HEK293 (cell line): ENCODE measurements at regions not wholly inside any gene's neighbourhood (a gene's known extent, or its start where the extent isn't known, plus 50 kb on each side); places are given as distances from the start of the nearest gene placed in this dataset.

Experiments
- PBX3 ChIP-seq: sonication (generic); formaldehyde crosslinking; IDR thresholded peaks from 2 replicates; pipeline ENCODE4 v1.8.1; 2022; ENCODE audit warnings: mild to moderate bottlenecking, moderate library complexity, missing genetic modification reagents
- SP7 ChIP-seq: fragments of 450-650 bp; formaldehyde crosslinking; IDR thresholded peaks from 2 replicates; pipeline ENCODE4 v1.5.1; 2016; ENCODE audit warnings: missing biosample characterization, missing genetic modification characterization
- ZBTB17 ChIP-seq: fragments of 450-650 bp; formaldehyde crosslinking; IDR thresholded peaks from 2 replicates; pipeline ENCODE4 v1.5.1; 2016; ENCODE audit warnings: missing biosample characterization, missing genetic modification characterization
- ZNF501 ChIP-seq: fragments of 450-650 bp; formaldehyde crosslinking; IDR thresholded peaks from 2 replicates; pipeline ENCODE4 v1.5.1; 2016; ENCODE audit warnings: missing biosample characterization, missing genetic modification characterization
- ZNF621 ChIP-seq: fragments of 450-650 bp; formaldehyde crosslinking; IDR thresholded peaks from 2 replicates; pipeline ENCODE4 v1.5.1; 2017; ENCODE audit warnings: missing biosample characterization, missing genetic modification characterization
- ZNF639 ChIP-seq: fragments of 450-650 bp; formaldehyde crosslinking; IDR thresholded peaks from 2 replicates; pipeline ENCODE4 v1.5.1; 2016; ENCODE audit warnings: missing biosample characterization, missing genetic modification characterization
- ZNF701 ChIP-seq: fragments of 450-650 bp; formaldehyde crosslinking; IDR thresholded peaks from 2 replicates; pipeline ENCODE4 v1.5.1; 2016; ENCODE audit warnings: missing biosample characterization, missing genetic modification characterization
- TF ChIP-seq, protein P1 (sequence below): fragments of 450-650 bp; formaldehyde crosslinking; IDR thresholded peaks from 2 replicates; pipeline ENCODE4 v1.5.1; 2016; ENCODE audit warnings: missing biosample characterization, missing genetic modification characterization
- TF ChIP-seq, protein P2 (sequence below): fragments of 450-650 bp; formaldehyde crosslinking; IDR thresholded peaks from 2 replicates; pipeline ENCODE4 v1.5.1; 2016; ENCODE audit warnings: missing biosample characterization, missing genetic modification characterization
- TF ChIP-seq, protein P3 (sequence below): fragments of 450-650 bp; formaldehyde crosslinking; IDR thresholded peaks from 2 replicates; pipeline ENCODE4 v1.5.1; 2016; ENCODE audit warnings: missing biosample characterization, missing genetic modification characterization

- TF ChIP-seq SP7 (no peak), ZNF501 (tag by site-specific recombination) (no peak), ZNF621 (tag by site-specific recombination) (no peak), ZNF701 (no peak), ZBTB17 (no peak), ZNF639 (tag by site-specific recombination) (no peak), PBX3 (CRISPR knock-in tag) (no peak)
- TF ChIP-seq, protein P1, sequence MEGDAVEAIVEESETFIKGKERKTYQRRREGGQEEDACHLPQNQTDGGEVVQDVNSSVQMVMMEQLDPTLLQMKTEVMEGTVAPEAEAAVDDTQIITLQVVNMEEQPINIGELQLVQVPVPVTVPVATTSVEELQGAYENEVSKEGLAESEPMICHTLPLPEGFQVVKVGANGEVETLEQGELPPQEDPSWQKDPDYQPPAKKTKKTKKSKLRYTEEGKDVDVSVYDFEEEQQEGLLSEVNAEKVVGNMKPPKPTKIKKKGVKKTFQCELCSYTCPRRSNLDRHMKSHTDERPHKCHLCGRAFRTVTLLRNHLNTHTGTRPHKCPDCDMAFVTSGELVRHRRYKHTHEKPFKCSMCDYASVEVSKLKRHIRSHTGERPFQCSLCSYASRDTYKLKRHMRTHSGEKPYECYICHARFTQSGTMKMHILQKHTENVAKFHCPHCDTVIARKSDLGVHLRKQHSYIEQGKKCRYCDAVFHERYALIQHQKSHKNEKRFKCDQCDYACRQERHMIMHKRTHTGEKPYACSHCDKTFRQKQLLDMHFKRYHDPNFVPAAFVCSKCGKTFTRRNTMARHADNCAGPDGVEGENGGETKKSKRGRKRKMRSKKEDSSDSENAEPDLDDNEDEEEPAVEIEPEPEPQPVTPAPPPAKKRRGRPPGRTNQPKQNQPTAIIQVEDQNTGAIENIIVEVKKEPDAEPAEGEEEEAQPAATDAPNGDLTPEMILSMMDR (tag by site-specific recombination): no peak
- TF ChIP-seq, protein P2, sequence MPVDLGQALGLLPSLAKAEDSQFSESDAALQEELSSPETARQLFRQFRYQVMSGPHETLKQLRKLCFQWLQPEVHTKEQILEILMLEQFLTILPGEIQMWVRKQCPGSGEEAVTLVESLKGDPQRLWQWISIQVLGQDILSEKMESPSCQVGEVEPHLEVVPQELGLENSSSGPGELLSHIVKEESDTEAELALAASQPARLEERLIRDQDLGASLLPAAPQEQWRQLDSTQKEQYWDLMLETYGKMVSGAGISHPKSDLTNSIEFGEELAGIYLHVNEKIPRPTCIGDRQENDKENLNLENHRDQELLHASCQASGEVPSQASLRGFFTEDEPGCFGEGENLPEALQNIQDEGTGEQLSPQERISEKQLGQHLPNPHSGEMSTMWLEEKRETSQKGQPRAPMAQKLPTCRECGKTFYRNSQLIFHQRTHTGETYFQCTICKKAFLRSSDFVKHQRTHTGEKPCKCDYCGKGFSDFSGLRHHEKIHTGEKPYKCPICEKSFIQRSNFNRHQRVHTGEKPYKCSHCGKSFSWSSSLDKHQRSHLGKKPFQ: no peak
- TF ChIP-seq, protein P3, sequence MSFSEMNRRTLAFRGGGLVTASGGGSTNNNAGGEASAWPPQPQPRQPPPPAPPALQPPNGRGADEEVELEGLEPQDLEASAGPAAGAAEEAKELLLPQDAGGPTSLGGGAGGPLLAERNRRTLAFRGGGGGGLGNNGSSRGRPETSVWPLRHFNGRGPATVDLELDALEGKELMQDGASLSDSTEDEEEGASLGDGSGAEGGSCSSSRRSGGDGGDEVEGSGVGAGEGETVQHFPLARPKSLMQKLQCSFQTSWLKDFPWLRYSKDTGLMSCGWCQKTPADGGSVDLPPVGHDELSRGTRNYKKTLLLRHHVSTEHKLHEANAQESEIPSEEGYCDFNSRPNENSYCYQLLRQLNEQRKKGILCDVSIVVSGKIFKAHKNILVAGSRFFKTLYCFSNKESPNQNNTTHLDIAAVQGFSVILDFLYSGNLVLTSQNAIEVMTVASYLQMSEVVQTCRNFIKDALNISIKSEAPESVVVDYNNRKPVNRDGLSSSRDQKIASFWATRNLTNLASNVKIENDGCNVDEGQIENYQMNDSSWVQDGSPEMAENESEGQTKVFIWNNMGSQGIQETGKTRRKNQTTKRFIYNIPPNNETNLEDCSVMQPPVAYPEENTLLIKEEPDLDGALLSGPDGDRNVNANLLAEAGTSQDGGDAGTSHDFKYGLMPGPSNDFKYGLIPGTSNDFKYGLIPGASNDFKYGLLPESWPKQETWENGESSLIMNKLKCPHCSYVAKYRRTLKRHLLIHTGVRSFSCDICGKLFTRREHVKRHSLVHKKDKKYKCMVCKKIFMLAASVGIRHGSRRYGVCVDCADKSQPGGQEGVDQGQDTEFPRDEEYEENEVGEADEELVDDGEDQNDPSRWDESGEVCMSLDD: no peak
Observed at GRCh38 chr1:105785021-105785420, 1271.5 kb upstream of the PRMT6 start.
